ENCODE measurements at regions not wholly inside any gene's neighbourhood (a gene's known extent, or its start where the extent isn't known, plus 50 kb on each side); places are given as distances from the start of the nearest gene placed in this dataset.

- no peak for DNase-seq (ENCODE audit: low spot score)
- TF ChIP-seq CTCF (IDR thresholded peaks at IDR 0.05) = no peak
These were observed 317.8 kb upstream of the NCAM1 start for GRCh38 chr11:112643416-112643815.

DNA sequence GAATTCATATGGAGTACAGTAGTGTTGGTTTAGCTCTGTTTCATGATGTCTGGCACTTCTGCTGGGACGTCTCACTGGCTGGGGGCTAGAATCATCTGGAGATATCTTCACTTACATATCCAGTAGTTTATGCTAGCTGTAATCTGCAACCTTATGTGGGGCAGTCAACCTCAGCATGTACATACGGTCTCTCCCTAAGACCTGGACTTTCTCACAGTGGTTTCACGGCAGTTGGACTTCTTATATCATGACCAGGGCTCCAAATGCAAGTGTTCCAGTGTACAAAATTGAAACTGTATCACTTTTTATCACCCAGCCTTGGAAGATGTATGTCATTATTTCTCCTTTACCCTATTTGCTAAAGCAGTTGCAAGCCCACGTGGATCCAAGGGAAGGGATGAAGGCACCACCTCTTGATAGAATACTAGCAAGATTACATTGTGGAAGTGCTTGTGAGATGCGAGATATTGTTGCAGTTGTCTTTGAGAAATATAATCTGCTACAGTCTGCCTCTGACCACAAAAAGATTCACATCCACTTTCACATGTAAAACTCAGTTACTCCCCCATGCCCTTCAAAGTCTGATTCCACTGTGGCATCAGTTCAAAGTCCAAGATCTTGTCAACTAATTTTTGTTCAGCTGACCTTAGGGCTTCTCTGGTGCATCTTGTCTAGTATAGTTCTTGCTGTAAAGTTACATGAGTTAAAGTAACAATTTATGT is 316.6 kb upstream of the NCAM1 start:
- ATAC-seq (ENCODE audit: low FRiP score) (no peak), DNase-seq (ENCODE audit: low spot score) (no peak)
- TF ChIP-seq CTCF (IDR thresholded peaks at IDR 0.05) = no peak

More at GRCh38 chr11:112643416-112643815, 317.8 kb upstream of the NCAM1 start:
- no peak for ATAC-seq (ENCODE audit: low FRiP score)

GRCh38 chr11:112649856-112650255 is 311.4 kb upstream of the NCAM1 start:
- no peak for TF ChIP-seq CTCF (IDR thresholded peaks at IDR 0.05)
- DNase-seq (ENCODE audit: low spot score) = no peak
- ATAC-seq (ENCODE audit: low FRiP score) = no peak

DNA sequence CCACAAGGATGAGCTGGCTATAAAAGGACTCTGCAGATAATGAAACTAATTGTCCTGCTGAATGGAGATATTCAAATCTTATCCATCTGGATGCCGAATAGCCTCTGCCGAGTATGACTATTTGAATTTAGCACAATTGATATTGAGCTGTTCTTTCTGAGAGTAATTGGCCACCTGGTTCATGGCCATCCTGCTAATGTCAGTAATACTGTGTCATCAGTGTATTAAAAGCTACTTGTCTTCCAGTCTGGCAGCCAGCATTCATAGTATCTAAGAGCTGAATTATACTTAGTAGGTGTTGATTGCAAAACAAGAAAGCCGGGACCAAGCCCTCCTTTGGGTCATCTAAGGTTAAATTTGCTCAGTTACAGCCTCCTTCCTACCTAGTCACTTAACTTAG is 310.7 kb upstream of the NCAM1 start:
- TF ChIP-seq CTCF (IDR thresholded peaks at IDR 0.05) = no peak
- no peak for DNase-seq (ENCODE audit: low spot score)
- ATAC-seq (ENCODE audit: low FRiP score) = no peak

DNA sequence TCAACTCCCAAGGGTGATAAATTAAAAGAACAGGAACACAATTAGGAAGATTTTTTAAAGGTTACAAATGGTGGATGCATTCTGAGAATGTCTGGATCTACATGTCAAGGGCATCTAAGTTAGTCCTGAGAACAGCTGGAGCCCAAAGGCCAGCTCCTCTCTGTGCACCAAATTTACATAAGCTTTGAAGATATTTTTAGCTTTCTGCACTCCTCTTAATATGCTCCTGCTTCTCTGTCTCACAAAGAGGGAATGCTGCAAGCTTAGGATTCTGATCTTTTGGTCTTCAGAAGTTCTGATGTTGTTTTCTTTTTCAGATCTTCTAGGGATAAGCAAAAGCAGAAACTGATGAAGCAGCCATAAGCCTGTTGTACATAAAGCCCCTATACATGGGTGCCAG is 309.8 kb upstream of the NCAM1 start:
- ATAC-seq (ENCODE audit: low FRiP score) = no peak
- no peak for TF ChIP-seq CTCF (IDR thresholded peaks at IDR 0.05)
- no peak for DNase-seq (ENCODE audit: low spot score)

DNA sequence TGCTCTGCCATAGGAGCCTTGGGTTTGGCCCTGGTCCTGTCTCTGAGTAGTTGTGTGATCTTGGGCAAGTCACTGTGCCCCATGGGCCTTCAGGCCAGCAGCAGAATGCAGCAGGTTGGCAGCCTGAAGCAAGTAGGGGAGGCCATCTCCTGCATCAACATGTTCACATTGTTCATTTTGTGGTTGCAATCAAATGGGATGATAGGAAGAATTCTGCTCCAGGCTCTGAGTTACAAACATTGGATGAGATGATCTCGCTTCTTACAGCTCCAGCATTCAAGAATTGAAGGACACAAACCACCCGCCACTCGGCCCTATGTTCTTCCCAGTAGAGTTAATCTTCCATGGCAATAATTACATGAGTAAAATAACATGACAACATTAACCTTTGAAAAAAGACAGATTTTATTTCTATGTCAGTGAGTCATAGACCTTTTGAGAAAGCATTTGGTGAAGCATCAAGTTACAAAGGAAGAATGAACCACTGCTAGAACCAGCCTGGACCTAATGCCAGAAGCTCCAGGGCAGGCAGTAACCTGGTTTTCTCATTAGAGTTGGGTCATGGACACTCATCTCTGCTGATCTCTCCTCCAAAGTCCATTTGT is 308.3 kb upstream of the NCAM1 start:
- DNase-seq (ENCODE audit: low spot score) (no peak), ATAC-seq (ENCODE audit: low FRiP score) (no peak)
- no peak for TF ChIP-seq CTCF (IDR thresholded peaks at IDR 0.05)

GRCh38 chr11:112655371-112655770 is 305.8 kb upstream of the NCAM1 start:
- no peak for DNase-seq (ENCODE audit: low spot score)
- no peak for ATAC-seq (ENCODE audit: low FRiP score)
- no peak for TF ChIP-seq CTCF (IDR thresholded peaks at IDR 0.05)

All from omental fat pad (tissue), 3 donors.